ENCODE measurements at regions not wholly inside any gene's neighbourhood (a gene's known extent, or its start where the extent isn't known, plus 50 kb on each side); places are given as distances from the start of the nearest gene placed in this dataset.

DNA sequence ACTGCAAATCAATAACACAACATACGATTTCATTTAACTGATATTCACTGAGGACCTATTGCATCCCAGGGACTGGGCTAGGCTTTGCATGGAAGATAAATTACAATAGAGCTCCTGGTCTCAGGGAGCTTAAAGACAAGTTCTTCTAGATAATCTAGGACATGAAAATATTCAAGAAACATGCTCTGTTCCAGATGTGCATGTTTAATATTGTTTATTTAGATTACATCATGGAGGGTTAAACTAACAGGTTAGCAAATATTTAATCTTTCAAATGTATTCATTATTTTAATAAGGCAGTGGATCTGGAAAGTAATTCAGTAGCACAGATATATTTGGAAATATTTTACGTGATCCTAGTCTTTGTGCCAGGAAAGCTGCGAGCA is 2430.3 kb downstream of the PCDH7 start:
- no peak for DNase-seq

DNA sequence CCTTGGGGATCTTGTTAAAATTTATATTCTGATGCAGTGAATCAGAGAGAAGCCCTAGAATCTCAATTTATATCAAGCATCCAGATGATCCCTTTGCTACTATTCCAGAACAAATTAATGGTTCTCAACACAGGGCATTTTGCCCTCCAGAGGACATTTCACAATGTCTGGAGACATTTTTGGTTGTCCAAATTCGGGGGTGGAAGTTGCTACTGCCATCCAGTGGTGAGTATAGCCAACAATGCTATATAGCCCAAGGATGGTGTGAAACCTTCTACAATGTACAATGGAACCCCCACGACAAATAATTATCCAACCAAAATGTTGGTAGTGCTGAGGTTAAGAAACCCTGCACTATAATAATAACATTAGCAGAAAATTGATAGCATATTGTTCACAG is 2440.0 kb downstream of the PCDH7 start:
- DNase-seq = no peak

DNA sequence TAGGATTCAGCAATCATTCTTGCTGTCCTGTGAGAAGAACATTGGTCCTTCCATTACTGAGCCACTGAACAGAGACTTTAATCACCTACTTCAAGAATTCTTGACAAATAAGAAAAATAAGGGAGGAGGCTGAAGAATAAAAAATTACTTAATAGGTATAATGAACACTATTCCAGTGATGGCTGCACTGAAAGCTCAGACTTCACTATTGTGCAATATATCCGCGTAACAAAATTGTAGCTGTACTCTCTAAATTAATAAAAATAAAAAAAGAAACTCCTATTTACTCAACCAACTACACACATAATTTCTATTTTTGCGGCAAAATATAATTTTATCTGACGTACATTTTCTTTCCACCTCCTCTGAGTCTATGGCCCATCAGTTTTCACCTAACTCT is 2441.0 kb downstream of the PCDH7 start:
- DNase-seq = no peak

DNA sequence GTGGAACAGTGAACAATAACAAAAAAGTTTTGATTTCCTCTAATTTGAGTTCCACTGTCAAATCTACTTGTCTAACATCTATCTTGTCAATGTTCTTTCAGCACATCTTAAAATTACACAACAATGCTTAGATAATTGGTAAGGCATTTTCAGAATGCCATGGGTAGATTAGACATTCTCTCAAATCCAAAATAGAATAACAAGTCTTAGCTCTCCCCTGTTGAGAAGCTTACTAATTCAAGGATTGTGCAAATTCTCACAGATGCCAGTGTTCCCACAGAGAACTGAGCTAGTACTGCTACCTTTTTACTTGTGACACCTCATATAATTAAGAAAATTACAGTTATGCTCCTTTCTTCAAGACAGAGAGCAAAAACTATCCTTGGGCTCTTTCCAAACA is 2442.0 kb downstream of the PCDH7 start:
- no peak for DNase-seq

DNA sequence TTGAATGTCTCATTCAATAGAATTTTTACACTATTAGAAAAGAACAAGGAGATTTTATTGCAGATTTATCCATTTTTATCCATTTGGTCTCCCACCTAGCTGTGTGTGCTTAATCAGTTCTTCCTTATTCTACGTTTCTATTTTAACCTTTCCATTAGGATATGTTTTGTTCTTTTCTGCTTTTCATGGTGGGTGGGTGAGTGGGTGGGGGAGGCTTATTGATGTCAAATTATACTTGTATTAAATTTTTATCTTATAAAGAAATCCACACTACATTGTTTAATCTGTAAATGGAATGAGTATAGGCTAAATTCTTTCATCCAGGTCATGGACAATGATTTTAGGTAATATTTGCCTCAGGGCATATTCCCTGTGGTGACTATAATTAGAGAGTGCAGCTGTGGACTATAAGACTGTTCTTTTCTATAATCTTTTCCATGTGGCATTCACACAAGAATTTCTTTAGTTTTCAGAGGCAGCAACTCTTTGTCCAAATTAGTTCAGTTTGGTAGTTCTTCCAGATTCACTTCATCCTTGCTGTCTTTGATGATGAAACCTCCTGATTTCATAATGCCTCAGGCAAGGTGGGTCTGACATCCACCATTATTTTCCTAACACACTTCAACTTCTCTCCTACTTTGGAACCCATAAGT is 2451.8 kb downstream of the PCDH7 start:
- DNase-seq = no peak

DNA sequence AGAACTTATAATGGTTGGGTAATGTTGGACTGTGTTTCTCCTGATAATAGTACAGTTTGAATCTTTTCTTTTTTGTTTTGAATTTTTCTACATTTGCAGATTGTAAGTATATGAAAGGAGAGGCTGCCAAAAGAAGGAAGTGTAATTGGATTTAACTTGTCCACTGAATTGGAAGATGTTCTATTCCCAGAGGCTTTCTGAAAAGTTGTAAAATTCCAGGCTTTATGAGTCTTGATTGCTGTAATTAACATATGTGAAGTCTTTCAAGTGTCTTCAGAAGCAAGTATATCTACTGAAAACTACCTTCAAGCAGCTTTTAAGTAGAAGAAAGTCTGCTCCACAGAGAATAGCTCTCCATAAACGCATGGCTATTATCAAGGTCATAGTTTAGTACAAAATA is 2456.4 kb downstream of the PCDH7 start:
- no peak for DNase-seq

DNA sequence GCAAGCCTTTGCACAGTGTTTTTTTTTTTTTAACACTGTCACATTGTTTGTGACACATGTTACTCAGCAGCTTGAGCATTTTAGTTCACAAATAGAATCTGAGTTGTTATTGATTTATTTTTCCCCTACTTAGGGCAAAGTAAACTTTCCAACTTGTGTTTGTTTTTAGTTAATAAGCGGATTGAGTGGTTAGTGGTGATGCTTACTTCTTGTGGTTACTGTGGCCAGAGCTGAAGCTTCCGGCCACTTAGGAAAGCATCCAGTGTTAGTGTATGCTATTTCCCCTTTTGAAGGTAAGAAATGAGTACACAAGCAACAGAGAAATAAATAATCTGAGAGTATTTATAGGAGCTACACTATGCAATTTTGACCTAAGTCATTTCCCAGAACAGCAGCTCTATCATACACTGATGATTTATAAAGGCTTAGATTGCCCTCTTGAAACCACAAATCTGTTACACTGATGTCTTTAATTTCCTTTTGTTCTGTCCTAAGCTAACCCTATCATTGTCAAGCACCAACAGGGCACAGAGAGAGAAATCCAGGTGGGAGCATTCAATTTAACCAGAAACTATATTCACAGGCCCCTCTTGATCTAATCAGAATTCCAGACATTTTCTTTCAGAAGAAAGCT is 2464.6 kb downstream of the PCDH7 start:
- DNase-seq = no peak

DNA sequence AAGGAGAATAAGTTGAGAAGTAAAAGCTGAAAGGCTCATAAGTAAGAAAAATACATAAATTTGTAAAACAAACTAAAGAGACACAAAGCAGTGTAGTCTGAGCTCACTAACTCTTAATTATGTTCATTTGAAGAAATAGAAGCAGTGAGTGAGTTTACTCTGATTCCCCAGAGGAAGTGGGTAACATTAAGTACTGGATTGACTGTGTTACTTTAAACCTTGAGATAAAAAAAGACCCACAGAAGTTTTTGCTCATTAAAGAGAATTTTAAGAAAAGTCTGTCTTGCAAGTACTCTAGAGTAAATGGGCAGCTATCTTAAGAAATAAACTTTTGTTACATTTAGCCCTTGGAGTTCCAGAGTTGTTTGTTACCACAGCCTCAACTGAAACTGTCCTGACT is 2466.9 kb downstream of the PCDH7 start:
- DNase-seq = no peak

DNA sequence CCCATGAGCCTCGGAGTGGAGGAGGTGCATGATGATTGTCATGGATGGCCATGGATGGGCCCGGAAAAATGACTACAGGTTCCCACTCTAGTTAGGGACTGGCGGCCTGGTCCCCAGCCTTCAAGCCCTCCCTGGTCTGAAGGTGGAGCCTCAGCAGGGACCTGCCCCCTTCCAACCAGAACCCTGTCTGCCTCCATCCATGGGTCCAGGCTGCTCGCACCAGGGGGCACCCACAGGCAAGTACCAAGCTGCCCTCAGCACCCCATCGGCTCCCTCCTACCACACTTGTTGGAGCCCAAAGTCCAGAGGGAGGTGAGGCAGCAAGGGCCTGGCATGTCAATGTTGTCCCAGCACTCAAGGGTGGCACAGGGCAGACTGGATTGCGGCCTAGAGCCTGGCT is 2468.6 kb downstream of the PCDH7 start:
- DNase-seq = no peak

DNA sequence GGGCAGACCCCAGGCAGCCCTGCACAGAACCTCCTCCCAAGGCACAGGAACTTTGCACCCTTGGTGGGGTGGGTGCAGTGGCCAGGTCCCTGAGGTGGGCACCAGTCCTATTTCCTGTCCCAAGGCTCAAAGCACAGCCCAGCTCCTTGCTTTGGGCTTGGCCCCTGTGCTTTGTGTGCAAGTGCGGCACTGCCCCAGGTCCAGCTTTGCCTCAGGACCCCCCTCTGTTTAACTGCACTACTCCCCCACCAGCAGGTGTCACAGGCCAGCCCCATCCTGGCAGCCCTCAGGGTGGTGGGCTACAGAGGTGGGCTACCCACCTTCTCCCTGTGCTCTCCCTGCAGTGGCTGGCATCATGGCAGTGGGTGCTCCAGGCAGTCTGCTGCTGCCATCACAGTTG is 2469.0 kb downstream of the PCDH7 start:
- no peak for DNase-seq

DNA sequence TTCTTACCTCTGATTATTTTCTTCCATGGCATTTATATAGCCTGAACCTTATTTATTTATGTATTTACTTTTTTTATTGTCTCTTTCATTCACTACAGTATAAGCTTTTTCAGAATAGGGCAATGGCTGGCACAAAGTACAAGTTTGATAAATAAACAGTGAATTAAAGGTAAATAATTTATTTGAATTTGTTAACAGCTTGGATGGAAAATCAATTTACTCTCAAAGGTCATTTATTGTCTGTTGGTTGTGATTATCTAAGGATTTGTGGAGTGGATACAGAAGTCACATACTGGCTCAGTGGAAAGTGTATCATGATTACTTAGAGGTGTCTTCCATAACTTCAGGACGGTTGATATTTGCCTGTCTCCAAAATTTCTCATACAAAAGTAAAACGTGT is 2472.9 kb downstream of the PCDH7 start:
- no peak for DNase-seq

DNA sequence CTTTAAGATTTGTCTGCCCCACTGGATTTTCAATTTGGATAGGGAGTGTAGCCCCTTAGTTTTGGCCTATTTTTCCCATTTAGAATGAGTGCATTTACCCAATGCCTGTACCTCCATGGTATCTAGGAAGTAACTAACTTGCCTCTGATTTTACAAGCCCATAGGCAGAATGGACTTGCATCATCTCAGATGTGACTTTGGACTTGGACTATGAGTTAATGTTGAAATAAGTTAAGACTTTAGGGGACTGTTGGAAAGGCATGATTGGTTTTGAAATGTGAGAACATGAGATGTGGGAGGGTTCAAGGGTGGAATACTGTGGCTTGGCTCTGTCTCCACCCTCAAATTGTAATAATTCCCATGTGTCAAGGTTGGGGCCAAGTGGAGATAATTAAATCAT is 2480.2 kb downstream of the PCDH7 start:
- DNase-seq = no peak

DNA sequence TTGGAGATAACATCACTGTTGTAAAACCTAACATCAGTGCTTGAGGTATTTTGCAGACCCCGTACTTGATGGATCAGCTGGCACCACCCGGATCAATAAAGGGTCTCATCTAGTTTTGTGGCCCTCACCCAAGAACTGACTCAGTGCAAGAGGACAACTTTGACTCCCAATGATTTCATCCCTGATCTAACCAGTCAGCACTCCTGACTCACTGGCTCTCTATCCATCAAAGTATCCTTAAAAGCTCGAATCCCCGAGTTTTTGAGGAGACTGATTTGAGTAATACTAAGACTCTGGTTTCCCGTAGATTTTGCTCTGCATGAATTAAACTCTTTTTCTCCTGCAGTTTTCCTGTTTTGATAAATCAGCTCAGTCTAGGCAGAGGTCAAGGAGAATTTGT is 2498.1 kb downstream of the PCDH7 start:
- DNase-seq = no peak

DNA sequence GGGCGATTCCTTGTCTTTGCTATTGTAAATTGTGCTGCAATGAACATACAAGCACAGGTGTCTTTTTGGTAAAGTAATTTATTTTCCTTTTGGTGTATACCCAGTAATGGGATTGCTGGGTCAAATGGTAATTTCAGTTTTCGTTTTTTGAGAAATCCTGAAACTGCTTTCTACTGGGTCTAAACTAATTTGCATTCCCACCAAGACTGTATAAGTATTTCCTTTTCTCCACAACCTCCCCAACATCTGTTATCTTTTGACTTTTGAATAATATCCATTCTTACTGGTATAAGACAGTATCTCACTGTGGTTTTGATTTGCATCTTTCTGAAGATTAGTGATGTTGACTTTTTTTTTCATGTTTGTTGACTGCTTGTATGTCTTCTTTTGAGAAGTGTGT is 2506.0 kb downstream of the PCDH7 start:
- no peak for DNase-seq

DNA sequence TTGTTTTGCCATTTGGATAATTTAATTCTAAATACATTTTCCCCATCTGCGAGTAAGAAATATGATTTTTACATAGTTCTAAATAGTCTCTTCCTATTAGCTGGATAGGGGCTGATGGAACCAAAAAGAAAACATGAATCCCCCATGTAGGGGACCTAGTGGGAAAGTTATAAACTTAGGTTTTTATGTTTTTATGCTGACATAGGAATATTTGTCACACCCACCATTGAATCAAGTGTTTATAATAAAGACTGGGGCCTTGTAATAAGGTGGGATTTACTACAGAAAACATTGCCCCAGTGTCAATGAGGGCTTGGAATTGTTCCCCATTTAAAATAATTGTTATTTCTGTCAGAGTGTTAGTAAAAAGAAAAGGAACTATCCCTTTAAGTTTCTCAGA is 2506.6 kb downstream of the PCDH7 start:
- no peak for DNase-seq

DNA sequence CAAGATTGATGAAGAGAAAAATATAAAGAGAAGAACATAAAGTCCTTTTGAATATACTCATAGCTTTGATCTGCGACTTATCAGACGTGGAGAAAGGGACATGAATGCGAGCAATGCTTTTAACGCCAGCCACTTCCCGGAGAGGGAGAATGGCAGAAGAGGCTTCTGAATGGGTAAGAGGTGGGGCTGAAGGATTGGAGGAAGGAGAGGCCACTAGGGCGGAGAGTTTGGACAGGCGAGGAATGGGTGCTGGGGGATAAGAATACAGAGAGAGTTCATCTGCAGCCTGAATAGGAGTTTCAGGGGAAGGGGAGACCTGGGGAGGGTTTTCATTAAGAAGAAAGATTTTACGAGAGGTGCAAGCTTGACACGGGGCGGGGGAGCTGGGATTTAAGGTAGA is 2534.9 kb downstream of the PCDH7 start:
- DNase-seq = no peak

DNA sequence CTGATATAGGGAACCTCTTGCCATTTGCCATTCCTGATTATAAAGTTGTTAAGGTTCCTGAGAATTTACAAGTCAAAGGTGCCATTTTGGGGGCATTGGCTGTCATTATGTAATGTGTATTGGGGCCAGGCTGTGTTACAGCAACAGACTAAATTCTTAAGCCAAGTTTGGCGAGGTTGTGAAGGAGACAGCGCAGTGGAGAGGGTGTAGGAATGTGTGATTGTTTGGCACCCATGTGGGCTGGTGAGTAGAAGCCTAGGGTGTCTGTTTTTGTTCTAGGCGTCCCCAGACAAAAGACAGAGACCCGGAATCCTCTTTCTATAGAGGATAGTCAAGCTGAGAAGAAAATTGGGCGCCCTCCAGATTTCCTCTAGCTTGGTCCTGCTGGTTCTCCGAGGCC is 2535.3 kb downstream of the PCDH7 start:
- DNase-seq = no peak

DNA sequence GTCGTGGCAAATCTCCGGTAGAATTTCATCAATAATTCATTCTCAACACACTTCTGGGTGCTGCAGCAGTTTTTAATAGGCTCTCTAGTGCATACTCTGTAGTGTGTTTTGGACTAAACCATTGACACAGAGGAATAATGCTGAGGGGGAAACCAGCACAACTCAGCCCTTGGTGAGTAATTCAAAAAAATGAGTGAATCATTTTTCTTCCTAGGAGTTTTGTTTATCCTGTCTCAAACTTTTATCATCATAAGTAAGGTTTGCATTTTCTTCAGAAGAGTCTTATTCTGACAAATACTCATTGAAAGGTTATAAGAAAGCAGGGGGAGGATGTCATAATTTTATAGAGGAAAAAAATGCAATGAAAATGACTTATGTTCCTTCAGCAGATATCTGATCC is 2542.7 kb downstream of the PCDH7 start:
- DNase-seq = no peak

DNA sequence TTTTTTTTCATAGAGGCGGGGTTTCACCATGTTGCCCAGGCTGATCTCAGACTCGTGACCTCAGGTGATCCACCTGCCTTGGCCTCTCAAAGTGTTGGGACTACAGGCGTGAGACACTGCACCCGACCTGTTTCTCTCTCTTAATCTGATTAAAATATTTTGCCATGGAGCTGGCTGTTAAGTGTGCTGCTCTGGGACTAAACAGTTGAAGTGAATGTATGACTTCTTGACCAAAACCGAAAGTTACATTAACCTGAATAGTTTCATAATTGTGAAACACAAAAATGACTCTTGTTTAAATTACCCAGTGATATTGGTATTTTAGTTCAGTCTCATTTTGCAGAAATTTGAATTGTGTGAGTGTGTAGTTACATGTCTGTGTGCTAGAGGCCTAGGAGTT is 2548.6 kb downstream of the PCDH7 start:
- no peak for DNase-seq

DNA sequence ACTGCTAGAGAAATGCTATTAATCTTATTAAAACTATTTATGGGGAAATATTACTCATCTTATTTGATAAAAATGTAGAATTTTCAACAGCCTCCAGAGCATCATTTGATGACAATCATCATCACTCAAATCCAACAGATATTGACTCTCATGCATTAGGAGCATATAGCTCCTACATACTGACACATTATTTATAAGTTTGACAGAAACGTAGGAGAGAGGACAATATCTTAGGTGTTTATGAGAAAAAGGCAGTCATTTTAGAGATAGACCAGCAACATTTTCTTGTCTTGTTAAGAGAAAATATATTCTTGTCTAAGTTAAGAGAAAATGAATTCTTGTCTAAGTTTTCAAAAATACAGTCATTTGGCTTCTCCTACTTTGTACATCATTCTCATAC is 2550.2 kb downstream of the PCDH7 start:
- no peak for DNase-seq

DNA sequence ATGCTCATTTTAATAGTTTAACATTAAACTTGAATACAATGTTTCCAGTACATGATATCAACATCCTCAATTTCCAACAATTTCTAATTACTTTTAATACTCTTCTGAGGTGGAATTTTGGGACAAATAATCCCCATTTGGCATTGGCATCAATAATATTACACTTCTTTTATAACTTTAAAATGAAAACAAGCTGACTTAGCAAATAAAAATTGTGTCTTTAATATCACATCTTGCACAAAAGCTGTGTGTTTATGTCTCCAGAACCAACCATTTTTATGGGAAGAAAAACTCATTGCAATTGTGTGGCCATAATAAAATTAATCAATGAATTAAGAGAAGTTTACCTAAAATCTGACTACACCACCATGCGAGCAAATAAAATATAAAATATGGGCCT is 2552.6 kb downstream of the PCDH7 start:
- DNase-seq = no peak

DNA sequence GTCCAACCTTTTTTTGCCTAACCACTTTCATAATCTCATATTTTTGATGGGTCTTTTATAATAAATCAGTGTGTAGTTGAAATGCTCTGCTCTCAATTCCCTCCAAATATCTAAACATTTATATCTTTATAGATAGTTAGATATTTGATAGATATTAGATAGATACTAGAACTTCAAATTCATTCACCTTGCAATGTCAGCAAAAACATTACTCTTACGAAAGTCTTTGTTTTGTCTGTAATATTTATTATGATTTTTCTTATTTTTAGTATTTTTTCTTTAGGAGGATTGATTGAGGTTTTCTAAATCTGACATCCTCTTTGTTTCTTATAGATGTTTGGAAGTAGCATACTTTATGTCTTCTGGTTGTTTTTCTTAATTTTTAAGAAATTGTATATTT is 2563.6 kb downstream of the PCDH7 start:
- DNase-seq = no peak

DNA sequence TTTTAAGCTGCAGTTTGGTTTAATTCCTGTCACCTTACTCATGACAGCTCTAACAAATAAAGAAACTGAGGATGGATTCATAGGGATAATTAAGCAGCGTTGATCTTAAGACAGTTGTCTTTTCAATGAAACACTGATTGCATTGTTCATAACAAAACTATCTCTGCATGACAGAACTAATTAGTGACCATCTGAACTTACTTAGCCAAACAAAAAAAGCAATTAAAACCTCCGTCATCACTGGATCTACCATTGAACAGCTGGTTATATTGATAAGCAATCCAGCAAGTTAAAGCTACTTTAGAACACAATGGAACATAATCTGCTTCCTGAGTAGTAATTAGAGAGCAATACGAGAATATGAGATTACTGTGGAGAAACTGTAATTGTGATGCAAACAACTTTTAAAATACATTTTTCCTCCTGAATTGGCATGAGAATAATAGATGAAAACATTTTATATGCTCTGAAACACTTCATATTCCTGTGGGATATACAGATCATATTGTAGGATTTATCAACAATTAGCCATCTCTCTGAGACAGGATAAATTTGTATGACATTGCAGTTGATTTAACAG is 2576.8 kb downstream of the PCDH7 start:
- no peak for DNase-seq

DNA sequence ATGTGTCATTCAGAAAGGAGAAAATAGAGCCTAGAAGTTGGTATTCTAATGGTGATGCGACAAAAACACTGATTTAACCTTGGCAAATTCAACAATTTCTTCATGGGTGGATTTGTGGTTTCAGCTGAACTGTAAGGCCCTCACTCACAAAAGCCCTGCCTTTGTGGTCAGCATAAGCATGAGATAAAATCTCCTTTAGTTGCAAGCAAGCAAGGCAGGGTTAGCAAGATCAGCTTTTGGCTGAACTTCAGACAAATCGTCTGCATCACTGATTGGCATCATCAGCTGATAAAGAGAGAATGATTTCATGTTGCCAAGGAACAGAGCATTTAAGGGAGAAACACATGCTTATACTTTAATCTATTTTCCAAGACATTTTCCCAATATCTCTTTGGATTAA is 2582.2 kb downstream of the PCDH7 start:
- no peak for DNase-seq

DNA sequence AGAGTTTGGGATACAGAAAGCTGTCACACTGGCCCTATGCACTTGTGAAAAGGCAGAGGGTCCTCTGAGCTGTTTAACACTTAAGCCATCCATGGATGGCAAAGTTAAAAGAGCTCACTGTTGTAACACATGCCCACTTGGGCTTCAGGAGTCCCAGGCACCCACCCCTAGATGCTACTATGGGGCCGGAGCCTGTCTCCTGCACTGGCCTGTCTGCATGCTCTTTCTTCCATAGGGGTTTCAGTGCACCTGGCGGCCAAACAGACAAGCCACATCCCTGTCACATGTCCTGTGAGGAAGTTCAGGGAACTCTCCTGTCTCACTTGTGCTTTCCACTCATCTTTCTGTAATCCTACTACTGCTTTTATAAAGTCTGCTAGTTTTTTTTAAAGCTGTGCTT is 2586.0 kb downstream of the PCDH7 start:
- DNase-seq = no peak

All from activated CD4-positive, alpha-beta T cell treated with anti-CD3 and anti-CD28 coated beads, Interleukin-2, Interleukin-6, amounts not matched to agents 100 ng/mL and 50 ng/mL, durations not matched to agents 16 hours and 8 hours (primary cell).